ENCODE measurements at regions not wholly inside any gene's neighbourhood (a gene's known extent, or its start where the extent isn't known, plus 50 kb on each side); places are given as distances from the start of the nearest gene placed in this dataset.

DNA sequence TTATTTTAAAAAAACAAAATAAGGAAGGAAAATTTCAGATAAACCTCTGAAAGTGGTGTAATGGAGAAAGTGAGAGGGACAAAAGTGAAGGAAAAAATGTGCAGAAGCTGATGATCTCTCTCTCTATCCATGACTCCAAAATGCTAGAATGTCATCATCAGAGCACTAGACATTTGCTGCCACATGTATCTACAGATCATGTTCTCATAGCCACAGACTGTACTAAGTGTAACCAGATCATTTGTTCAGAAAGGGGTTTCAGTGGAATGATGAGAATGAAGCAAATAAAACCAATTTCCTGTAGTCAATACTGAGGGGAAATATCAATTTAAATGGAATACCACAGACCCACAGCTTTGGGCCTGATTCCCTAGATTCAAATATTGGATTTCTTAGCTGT is 104.3 kb upstream of the CHMP2B start:
- TF ChIP-seq, protein P1, sequence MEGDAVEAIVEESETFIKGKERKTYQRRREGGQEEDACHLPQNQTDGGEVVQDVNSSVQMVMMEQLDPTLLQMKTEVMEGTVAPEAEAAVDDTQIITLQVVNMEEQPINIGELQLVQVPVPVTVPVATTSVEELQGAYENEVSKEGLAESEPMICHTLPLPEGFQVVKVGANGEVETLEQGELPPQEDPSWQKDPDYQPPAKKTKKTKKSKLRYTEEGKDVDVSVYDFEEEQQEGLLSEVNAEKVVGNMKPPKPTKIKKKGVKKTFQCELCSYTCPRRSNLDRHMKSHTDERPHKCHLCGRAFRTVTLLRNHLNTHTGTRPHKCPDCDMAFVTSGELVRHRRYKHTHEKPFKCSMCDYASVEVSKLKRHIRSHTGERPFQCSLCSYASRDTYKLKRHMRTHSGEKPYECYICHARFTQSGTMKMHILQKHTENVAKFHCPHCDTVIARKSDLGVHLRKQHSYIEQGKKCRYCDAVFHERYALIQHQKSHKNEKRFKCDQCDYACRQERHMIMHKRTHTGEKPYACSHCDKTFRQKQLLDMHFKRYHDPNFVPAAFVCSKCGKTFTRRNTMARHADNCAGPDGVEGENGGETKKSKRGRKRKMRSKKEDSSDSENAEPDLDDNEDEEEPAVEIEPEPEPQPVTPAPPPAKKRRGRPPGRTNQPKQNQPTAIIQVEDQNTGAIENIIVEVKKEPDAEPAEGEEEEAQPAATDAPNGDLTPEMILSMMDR (IDR thresholded peaks at IDR 0.05 in 4 of 5, conservative IDR thresholded peaks at IDR 0.05 in 1 of 5): no peak
- TF ChIP-seq POLR2A (IDR thresholded peaks at IDR 0.05): no peak

All from gastrocnemius medialis (tissue), 4 donors.